NCI-H774 (cell line): ENCODE measurements at regions not wholly inside any gene's neighbourhood (a gene's known extent, or its start where the extent isn't known, plus 50 kb on each side); places are given as distances from the start of the nearest gene placed in this dataset.
"Not testable (repeated sequence)": the region's sequence is repeated elsewhere in the genome, so short reads cannot be mapped to it uniquely, and the experiment has no call there.

Experiments used
- DNase-seq: peaks from one replicate; lab custom pipeline; 2025; lab: John Stamatoyannopoulos, UW

DNA sequence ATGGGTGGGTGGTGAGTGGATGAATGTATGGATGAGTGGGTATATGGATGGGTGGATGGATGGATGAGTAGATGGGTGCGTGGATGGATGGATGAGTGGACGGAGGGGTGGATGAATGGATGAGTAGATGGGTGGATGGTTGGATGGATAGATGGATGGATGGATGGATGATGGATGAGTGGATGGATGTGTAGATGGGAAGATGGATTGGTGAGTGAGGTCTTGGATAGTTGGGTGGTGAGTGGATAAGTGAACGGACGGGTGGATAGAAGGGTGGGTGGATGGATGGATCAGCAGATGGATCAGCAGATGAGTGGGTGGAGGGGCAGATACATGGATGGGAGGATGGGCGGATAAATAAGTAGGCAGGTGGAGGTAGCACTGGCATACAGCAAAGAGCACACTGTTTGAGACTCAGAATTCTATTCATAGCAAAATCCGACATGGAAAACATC is 163.5 kb downstream of the C9orf50 start:
- no peak for DNase-seq

DNA sequence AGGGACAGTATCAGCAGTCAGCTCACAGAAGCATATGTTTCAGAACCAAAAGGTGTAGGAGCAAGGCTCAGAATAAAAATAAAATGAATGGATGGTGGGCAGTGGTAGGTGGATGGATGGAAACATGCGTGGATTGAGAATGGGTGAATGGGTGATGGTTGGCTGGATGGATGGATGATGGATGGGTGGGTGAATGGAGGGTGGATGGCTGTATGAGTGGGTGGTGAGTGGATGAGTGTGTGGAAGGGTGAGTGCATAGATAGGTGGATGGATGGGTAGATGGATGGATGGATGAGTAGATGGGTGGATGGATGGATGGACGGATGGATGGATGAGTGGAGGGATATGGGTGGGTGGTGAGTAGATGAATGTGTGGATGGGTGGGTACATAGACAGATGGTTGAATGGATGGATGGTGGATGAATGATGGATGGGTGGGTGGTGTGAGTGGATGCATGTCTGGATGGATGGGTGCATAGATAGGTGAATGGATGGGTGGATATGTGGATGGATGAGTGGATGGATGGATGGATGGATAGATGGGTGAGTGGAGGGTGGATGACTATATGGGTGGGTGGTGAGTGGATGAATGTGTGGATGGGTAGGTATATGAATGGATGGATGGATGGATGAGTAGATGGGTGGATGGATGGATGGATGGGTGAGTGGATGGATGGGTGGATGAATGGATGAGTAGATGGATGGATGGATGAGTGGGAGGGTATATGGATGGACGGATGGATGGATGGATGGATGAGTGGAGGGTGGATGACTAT is 164.2 kb downstream of the C9orf50 start:
- DNase-seq: no peak

DNA sequence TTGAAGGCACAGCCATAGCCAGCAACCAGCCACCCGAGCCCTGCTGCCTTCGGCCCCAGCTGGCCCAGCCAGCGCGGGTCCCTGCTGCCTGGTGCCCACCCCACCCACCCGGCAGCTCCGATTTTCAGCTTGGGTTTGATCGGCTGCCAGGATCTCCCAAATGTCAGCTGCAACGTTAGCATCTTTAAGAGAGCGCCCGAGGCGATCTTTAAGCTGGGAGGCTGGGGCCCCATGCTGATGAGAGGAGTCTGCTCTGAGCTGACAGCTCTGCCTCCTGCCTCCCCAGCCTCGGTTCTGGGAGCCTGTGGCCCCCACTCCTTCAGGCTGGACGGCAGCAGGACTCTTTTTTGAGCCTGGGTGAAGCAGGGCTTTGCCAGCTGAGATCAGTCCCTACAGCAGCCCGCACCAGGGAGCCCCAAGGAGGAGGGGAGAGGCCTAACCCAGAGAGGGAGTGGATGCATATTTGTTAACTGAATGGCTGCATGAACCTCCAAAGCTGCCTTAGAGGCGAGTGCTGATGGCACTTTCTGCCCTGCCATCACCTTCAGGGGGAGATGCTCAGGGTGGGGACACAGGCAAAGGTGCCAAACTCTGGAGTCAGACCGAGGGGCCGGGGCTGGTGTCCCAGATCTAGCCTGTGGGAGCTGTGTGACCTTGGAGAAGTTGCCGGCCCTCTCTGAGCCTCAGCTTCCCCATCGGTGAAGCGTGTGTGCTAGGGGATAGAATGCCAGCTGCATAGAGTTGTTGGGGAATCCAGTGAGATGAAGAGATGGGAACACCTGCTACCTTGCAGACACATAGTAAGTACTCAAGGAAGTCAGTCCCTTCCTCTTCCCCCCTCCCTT is 165.5 kb downstream of the C9orf50 start:
- DNase-seq: no peak

DNA sequence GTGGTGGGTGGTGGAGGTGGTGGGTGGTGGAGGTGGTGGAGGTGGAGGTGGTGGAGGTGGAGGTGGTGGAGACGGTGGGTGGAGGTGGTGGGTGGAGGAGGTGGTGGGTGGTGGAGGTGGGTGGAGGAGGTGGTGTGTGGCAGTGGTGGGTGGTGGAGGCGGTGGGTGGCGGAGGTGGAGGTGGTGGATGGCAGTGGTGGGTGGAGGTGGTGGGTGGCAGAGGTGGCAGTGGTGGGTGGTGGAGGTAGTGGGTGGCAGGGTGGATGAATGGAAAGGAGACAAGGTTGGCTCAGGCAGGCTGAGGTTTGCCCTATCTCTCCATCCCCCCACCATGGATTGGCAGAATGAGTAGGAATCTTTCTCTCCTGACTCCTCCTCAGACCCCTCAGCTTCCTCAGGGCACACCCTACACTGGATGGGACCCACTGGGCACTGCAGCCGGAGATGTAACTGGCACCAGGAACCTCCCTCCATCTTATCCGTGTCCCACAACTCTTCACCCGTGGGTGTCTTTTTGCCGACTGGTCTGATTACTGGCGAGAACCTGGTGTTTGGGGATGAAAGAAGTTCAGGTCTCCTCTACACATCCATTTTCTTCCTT is 166.3 kb downstream of the C9orf50 start:
- no peak for DNase-seq

DNA sequence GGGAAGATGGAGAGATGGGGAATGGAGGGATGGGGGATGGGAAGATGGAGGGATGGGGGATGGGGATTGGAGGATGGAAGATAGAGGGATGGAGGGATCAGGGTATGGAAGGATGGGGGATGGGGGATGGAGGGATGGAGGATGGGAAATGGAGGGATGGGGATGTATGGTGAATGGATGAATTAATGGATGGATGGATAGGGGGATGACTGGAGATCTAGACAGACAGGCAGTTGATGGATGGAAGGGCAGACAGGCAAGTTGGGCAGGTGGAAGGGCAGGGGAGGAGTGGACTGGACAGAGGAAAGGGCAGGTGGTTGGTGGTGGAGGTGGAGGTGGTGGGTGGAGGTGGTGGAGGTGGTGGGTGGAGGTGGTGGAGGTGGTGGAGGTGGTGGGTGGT is 167.2 kb downstream of the C9orf50 start:
- DNase-seq: no peak

DNA sequence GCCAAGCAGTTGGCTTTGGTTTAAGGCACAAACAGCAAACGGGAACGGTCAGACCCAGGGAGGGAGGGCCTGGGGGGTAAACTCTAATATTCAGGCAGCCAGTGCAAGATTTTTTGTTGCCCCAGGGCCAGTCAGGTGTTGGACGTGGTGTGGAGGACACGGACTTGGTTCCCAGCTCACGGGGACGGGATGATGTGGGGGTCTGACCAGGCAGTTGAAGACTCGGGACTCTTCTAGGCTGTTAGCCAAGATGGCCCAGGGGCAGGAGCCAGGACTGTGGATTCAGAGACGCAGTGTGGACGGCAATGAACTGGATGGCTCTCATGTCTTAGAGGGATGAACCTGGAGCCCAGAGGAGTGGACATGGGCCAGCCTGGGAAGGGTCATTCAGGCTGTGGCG is 169.2 kb downstream of the C9orf50 start:
- DNase-seq: no peak

DNA sequence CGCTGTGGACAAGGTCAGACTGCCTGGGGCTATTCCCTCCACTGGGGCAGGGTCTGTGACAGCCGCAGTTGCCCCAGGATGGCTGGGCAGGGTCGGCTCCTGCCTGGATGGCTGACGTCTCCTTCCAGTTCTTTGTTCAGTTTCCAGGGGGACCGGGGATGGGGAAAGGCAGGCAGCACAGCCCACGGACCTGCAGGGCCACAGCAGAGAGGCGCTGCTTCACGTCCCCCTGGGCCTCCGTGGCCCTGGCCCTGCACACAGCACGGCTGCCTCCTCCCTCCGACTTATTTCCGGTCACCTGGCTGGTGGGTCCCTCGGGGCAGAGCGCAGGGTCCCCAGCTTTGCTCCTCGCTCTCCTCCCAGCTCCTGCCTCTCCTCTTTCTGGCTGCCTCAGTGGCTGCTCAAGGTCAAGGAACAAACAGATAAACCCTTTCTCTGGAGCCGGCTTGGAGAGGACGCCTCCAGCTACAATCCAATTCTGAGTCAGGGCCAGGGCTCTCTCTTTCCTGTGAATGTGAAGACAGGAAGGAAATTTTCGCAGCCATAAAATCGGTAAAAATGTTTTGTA is 169.7 kb downstream of the C9orf50 start:
- no peak for DNase-seq

DNA sequence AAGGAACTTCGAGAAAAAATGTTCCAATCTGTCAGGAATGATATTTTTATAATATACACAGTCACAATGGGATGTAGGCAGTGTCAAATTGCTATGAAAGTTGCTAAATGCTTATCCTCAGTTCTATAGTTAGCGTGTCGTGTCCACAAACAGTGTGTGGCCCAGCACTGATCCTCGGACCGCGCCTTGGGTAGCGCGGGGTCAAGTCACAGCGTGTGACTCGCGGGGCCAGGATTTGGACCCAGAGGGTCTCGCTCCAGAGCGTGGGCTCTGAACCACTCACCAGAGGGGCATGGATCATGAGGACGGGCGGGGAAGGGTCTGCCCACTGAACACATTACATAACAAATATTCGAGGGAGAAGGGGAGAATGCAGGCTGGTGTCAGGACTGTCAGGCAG is 171.8 kb downstream of the C9orf50 start:
- no peak for DNase-seq

DNA sequence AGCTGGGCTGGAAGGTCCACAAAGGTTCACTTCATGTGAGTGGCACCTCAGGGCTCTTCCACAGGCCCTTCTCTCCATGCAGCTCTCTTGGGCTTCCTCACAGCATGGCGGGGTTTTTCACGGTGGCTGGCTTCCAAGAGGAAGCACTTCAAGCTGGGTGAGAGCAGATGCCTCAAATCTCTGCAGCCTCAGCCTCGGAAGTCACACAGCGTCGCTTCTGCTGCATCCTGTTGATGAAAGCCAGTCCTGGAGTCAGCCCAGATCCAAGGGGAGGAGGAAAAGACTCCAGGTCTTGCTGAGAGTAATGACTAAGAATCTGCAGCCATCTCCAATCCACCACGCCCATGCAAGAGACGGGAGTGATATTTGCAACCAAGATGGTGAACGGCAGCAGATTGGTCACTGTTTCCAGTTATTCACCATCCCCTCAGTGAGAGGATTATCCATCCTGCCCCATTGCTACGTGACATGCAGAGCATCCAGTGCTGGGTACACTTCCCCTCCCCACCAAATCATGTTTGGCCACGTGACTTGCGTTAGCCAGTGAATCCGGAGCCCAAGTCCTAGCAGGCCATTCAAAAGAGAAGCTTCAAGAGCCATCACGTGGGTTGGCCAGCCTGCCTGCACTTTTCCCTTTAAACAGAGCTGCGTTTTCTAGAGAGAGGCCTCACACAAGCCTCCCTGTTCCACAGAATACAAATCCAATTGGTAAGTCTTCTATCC is 173.9 kb downstream of the C9orf50 start:
- peak; percentile 83 for DNase-seq

DNA sequence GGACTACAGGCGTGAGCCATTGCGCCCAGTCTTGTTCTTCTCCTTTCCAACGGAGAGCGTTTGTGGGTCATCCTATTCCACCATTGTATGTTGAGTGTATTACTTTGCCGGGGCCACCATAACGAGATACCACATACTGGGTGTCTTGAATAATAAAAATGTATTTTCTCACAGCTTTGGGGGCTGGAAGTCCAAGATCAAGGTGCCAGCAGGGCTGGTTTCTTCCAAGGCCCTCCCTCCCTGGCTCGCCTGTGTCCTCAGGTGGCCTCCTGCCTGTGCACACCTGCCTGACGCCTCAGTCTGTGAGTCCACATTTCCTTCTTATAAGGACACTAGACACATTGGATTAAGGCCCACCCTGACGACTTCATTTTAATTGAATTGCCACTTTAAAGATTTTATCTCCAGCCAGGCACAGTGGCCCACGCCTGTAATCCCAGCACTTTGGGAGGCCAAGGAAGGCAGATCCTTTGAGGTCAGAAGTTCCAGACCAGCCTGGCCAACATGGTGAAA is 175.1 kb downstream of the C9orf50 start:
- DNase-seq: no peak

DNA sequence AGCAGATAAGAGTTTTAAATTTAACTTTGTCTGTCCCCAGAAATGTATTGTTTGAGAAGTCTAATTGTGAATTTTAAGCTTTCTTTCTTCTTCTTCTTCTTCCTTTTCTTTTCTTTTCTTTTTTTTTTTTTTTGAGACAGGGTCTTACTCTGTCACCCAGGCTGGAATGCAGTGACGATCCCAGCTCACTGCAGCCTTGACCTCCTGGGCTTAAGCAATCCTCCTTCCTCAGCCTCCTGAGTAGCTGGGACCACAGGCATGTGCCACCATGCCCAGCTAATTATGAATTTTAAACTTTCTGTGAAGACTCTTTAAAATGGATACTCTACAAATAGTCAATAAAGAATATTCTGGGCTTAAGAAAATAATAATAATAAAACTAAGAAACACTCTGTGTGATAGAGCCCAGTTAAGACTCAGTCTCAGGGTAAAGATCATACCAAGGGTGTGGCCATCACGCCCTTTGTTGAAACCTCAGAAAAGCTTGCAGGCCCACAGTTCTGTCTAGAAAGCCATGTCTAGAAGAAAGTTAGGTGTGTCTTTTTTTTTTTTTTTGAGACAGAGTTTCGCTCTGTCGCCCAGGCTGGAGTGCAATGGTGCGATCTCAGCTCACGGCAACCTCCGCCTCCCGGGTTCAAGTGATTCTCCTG is 177.3 kb downstream of the C9orf50 start:
- not testable (repeated sequence) for DNase-seq

DNA sequence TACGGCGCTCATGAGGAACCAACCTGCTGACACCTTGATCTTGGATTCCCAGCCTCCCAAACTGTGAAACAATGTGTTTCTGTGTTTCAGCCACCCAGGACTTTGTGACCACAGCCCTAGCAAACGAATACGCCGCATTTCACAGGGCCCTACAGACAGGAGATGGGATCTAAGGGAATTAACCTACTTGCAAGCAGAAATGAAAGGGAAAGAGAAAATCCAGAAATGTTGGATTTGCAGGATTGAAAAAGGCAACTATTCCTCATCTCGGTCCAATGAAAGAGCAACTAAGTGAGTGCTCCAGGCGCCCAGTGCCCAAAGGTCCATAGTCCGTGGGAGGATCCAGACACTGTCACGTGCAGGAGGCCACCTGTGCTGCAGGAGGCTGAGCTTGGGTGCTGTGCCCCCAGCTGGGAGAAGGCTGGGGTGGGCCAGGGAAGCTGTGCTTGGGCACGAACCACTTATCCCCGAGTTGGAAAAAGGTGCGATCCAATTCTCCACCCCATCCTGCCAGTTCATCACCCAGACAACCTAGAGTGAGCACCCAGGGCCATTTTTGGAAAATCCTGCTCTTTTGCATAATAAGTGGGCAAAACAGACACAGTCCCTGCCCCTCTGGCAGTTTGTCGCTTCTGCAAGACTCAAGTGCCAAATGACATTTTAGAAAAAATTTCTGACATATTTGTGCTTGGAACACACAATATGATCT is 177.9 kb downstream of the C9orf50 start:
- no peak for DNase-seq

DNA sequence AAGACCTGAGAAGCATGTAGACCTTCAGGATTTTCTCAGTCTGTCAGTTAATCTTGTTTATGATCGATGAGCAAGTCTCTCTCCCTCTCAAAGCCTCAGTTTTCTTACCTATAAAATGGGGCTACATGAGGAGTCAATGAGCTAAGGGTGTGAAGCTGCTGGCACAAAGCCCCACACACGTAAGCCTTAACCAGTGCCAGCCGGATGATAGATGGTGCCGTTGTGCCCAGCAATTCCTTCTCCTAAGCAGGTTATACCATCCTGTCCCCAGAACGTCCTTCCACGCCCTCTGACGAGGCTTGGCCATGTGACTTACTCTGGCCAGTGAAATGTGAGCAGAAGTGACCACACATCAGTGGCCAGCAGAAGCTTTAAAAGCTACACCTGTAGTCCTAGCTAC is 179.0 kb downstream of the C9orf50 start:
- DNase-seq: no peak

DNA sequence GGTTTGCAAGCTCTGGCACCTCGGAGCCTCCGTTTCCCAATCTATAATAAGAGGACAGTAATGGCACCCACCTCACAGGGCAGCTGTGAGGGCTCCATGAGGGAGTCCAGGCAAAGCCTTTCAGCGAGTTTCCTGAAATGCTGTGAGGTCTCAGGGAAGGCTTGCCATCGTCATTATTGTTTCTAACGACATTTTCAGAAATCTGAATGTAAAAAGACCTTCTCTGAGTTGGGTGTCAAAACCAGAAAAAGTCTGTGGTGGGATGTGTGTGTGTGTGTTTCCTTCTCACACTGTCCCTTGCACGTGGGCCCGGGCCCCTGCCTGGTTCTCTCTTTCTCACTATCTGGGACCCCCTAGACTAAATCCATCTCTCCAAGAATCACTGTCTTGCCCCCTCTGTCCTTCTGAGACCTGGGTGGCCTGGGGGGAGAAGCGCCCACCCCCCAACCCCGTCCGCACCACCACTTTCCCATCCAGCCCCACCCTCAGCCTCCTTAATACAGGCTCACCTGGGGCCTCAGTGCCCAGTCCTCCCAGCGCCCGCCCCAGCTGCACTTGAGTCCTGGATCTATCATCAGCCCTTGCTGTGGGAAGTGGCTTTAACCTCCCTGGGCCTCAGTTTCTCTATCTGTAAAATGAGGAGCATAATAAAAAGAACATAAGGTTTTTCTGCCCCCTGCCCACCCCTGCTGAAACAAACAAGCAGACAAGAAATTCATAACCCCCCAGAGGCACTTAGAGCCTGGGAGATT is 180.3 kb downstream of the C9orf50 start:
- DNase-seq: no peak

DNA sequence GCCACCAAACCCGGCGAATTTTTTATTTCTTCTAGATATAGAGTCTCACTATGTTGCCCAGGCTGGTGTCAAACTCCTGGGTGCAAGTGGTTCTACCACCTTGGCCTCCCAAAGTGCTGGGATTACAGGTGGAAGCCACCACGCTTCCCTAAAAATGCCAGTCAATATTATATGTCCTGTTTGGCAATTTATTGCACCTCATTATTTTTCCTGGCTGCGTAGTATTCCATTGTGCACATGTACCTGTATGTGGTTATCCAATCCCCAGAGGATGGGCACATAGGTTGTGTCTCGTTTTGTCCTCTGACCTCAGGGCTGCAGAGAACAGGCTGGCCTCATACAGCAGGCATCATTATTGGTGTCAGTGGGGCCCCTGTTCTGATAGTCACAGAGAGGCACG is 181.7 kb downstream of the C9orf50 start:
- DNase-seq: no peak

DNA sequence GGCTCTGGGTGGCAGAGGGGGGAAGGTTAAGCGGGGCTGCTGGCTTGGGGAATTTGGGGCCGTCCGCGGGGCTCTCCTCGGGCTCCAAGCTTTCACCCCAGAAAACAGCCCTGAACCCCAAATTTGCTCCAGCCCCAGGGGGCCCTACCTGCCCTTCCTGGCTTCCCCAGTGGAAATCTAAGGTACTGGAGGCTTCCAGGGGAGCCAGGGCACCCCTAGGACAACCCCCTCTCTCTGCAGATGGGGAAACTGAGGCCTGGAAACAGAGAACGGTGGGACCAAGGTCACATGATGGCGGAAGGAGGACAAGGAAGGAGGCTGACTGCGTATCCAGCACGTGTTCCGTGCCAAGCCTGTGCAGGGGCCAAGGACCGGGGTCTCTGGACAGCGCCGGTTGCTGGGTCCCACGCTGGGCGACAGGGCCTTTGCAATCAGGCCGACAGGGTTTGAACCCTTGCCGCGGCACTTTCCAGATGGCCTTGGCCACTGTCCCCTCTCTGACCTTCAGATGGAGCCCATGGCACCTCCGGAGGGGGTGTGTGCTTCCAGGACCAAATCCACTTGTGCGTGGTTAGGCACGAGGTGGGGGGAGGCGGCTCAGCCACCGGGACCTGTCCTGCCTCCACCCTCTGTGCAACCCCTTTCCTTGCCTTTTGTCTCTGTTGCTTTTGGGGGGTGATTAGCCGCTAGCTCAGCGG is 183.1 kb downstream of the C9orf50 start:
- no peak for DNase-seq

DNA sequence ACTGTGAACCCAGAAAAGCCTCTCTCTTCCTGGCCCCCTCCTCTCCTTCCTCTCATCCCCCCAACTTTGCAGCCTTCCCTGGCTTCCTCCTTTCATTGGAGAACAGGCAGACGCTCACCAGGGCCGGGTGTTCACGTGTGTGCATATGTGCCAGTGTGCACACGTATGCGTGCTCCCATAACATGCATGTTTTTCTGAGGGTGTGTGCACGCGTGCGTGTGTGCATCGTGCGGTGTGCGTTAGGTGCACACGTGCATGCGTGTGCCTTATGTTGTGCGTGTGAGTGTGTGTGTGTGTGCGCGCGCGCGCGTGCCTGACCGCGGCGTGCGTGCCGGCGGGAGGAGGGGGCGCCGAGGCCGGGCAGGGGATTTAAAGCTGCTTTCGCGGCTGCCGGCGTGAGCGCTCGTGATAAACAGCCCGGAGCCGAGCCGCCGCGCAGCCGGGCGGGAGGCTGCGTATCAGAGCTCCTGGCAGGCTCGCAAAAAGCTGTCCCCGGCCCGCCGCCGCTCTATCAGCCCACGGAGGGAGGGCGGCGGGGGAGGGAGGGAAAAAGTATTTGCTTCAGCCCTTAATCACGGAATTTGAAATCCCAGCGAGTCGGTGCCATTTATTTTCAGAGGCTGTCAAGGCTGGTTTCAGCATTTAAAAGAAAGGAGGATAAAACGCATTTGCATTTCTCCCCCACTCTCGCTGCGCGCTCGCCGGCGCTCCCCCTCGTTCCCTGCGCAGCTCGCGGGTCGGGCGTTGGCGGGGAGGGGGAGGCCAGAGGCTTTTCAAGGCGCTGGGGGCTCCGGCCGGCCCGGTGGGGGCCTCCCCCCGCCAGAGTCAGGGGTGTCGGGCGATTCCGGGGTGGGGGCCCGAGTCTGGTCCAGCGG is 183.9 kb downstream of the C9orf50 start:
- no peak for DNase-seq
